ENCODE measurements at regions not wholly inside any gene's neighbourhood (a gene's known extent, or its start where the extent isn't known, plus 50 kb on each side); places are given as distances from the start of the nearest gene placed in this dataset.
A peak's percentile ranks its signal among the peaks of the same experiment; 100 is the strongest.

GRCh38 chr9:3028535-3028934 is 184.6 kb upstream of the PUM3 start:
- no peaks in the 10 kb centered on the region for H3K9me3 Mint-ChIP-seq
- no peaks in the 10 kb centered on the region for H3K36me3 Mint-ChIP-seq (ENCODE audit: low read depth)
- H3K4me1 Mint-ChIP-seq, result peaks cover 38% of the 10 kb centered on the region
- TF ChIP-seq CTCF (IDR thresholded peaks at IDR 0.05; ENCODE audit: unreplicated experiment in 3 of 3), result no peak
- no peaks in the 10 kb centered on the region for H3K27me3 Mint-ChIP-seq (ENCODE audit: low read depth)
- peak overlapping the region in 1 of 3 experiments; percentile 20 for H3K4me3 Mint-ChIP-seq
- peak overlapping the region; percentile 39 to 81 (median 67) for H3K27ac Mint-ChIP-seq

- no peaks in the 10 kb centered on the region for H3K36me3 Mint-ChIP-seq (ENCODE audit: low read depth)
- TF ChIP-seq CTCF (IDR thresholded peaks at IDR 0.05; ENCODE audit: unreplicated experiment in 3 of 3), result no peak
- H3K27me3 Mint-ChIP-seq (ENCODE audit: low read depth), result no peaks in the 10 kb centered on the region
- H3K4me3 Mint-ChIP-seq, result no peak overlapping the region
- H3K9me3 Mint-ChIP-seq, result no peaks in the 10 kb centered on the region
- peak overlapping the region in 2 of 3 experiments; percentile 30 to 36 for H3K27ac Mint-ChIP-seq
- H3K4me1 Mint-ChIP-seq, result peaks cover 38% of the 10 kb centered on the region
Observed at GRCh38 chr9:3027210-3027609, 183.3 kb upstream of the PUM3 start.

GRCh38 chr9:3023449-3023848 is 179.6 kb upstream of the PUM3 start:
- TF ChIP-seq CTCF (IDR thresholded peaks at IDR 0.05; ENCODE audit: unreplicated experiment in 3 of 3), result no peak
- H3K27ac Mint-ChIP-seq, result no peak overlapping the region
- no peaks in the 10 kb centered on the region for H3K36me3 Mint-ChIP-seq (ENCODE audit: low read depth)
- no peaks in the 10 kb centered on the region for H3K9me3 Mint-ChIP-seq
- H3K4me1 Mint-ChIP-seq, result peaks cover 33% of the 10 kb centered on the region
- H3K27me3 Mint-ChIP-seq (ENCODE audit: low read depth), result no peaks in the 10 kb centered on the region
- no peak overlapping the region for H3K4me3 Mint-ChIP-seq

GRCh38 chr9:3018691-3019230 is 174.9 kb upstream of the PUM3 start:
- H3K27me3 Mint-ChIP-seq (ENCODE audit: low read depth), result peaks cover 4% of the 10 kb centered on the region
- H3K27ac Mint-ChIP-seq, result no peak overlapping the region
- H3K36me3 Mint-ChIP-seq (ENCODE audit: low read depth), result no peaks in the 10 kb centered on the region
- TF ChIP-seq CTCF (IDR thresholded peaks at IDR 0.05; ENCODE audit: unreplicated experiment in 3 of 3), result no peak
- H3K9me3 Mint-ChIP-seq, result no peaks in the 10 kb centered on the region
- H3K4me1 Mint-ChIP-seq, result peaks cover 10% of the 10 kb centered on the region
- no peak overlapping the region for H3K4me3 Mint-ChIP-seq

GRCh38 chr9:3018071-3018470 is 174.2 kb upstream of the PUM3 start:
- peaks cover 10% of the 10 kb centered on the region for H3K4me1 Mint-ChIP-seq
- no peak overlapping the region for H3K27ac Mint-ChIP-seq
- TF ChIP-seq CTCF (IDR thresholded peaks at IDR 0.05; ENCODE audit: unreplicated experiment in 3 of 3), result no peak
- H3K9me3 Mint-ChIP-seq, result no peaks in the 10 kb centered on the region
- no peak overlapping the region for H3K4me3 Mint-ChIP-seq
- H3K27me3 Mint-ChIP-seq (ENCODE audit: low read depth), result peaks cover 4% of the 10 kb centered on the region
- H3K36me3 Mint-ChIP-seq (ENCODE audit: low read depth), result no peaks in the 10 kb centered on the region

GRCh38 chr9:3014178-3014577 is 170.3 kb upstream of the PUM3 start:
- no peak overlapping the region for H3K27ac Mint-ChIP-seq
- H3K4me1 Mint-ChIP-seq, result no peaks in the 10 kb centered on the region
- H3K4me3 Mint-ChIP-seq, result no peak overlapping the region
- H3K9me3 Mint-ChIP-seq, result no peaks in the 10 kb centered on the region
- no peak for TF ChIP-seq CTCF (IDR thresholded peaks at IDR 0.05; ENCODE audit: unreplicated experiment in 3 of 3)
- H3K36me3 Mint-ChIP-seq (ENCODE audit: low read depth), result no peaks in the 10 kb centered on the region
- H3K27me3 Mint-ChIP-seq (ENCODE audit: low read depth), result peaks cover 4% of the 10 kb centered on the region
